SK-N-SH (cell line): ENCODE measurements at regions not wholly inside any gene's neighbourhood (a gene's known extent, or its start where the extent isn't known, plus 50 kb on each side); places are given as distances from the start of the nearest gene placed in this dataset.

ENCODE experiments used
- CTCF ChIP-seq: fragments of 200-600 bp; sonication (generic); IDR thresholded peaks from 2 replicates; pipeline ENCODE4 v1.6.1; 2017; ENCODE audit warnings: antibody characterized with exemption, mild to moderate bottlenecking, moderate library complexity
- GABPA ChIP-seq: IDR thresholded peaks from 2 replicates; pipeline ENCODE4 v1.4.0; 2012; ENCODE audit warnings: low read depth, mild to moderate bottlenecking

GRCh38 chr10:27448921-27449320, 55.2 kb upstream of the RAB18 start:
- TF ChIP-seq GABPA (no peak), CTCF (no peak)
